NCI-H2029 treated with DMSO at 0.1 percent for 48 hours (cell line): ENCODE measurements at regions not wholly inside any gene's neighbourhood (a gene's known extent, or its start where the extent isn't known, plus 50 kb on each side); places are given as distances from the start of the nearest gene placed in this dataset.
"Not testable (repeated sequence)": the region's sequence is repeated elsewhere in the genome, so short reads cannot be mapped to it uniquely, and the experiment has no call there.

Source experiments
- DNase-seq: peaks from one replicate; lab custom pipeline; 2025; lab: John Stamatoyannopoulos, UW

GRCh38 chr9:33623658-33624586, 99.9 kb downstream of the ANKRD18B start:
- DNase-seq: peak; percentile 61

GRCh38 chr9:33628318-33628717, 104.3 kb downstream of the ANKRD18B start:
- not testable (repeated sequence) for DNase-seq

GRCh38 chr9:33628865-33629410, 104.9 kb downstream of the ANKRD18B start:
- DNase-seq: no peak

- DNase-seq: no peak
Measured at GRCh38 chr9:33633636-33634035, 109.6 kb downstream of the ANKRD18B start.

GRCh38 chr9:33637881-33638280, 113.8 kb downstream of the ANKRD18B start:
- DNase-seq: no peak

- no peak for DNase-seq
Measured at GRCh38 chr9:33638391-33638915, 114.4 kb downstream of the ANKRD18B start.

GRCh38 chr9:33645706-33646105, 121.7 kb downstream of the ANKRD18B start:
- DNase-seq: no peak

- DNase-seq: no peak
Measured at GRCh38 chr9:33649463-33649862, 125.4 kb downstream of the ANKRD18B start.

GRCh38 chr9:33651125-33651524, 127.1 kb downstream of the ANKRD18B start:
- no peak for DNase-seq

GRCh38 chr9:33659921-33660320, 135.4 kb upstream of the PRSS3 start:
- DNase-seq: no peak

GRCh38 chr9:33660772-33661171, 134.6 kb upstream of the PRSS3 start:
- DNase-seq: no peak

- DNase-seq: no peak
Measured at GRCh38 chr9:33661176-33661575, 134.2 kb upstream of the PRSS3 start.

- DNase-seq: no peak
Measured at GRCh38 chr9:33662871-33663270, 132.5 kb upstream of the PRSS3 start.

- not testable (repeated sequence) for DNase-seq
Measured at GRCh38 chr9:33676194-33676745, 119.1 kb upstream of the PRSS3 start.

- DNase-seq: no peak
Measured at GRCh38 chr9:33676746-33677505, 118.4 kb upstream of the PRSS3 start.

- no peak for DNase-seq
Measured at GRCh38 chr9:33677506-33677809, 117.9 kb upstream of the PRSS3 start.

GRCh38 chr9:33677961-33678360, 117.4 kb upstream of the PRSS3 start:
- no peak for DNase-seq

GRCh38 chr9:33682551-33682950, 112.8 kb upstream of the PRSS3 start:
- DNase-seq: no peak

- no peak for DNase-seq
Measured at GRCh38 chr9:33684831-33685230, 110.5 kb upstream of the PRSS3 start.

GRCh38 chr9:33686942-33687341, 108.4 kb upstream of the PRSS3 start:
- no peak for DNase-seq

GRCh38 chr9:33687779-33688178, 107.6 kb upstream of the PRSS3 start:
- DNase-seq: peak; percentile 43

- DNase-seq: no peak
Measured at GRCh38 chr9:33690143-33690933, 105.0 kb upstream of the PRSS3 start.
